ENCODE measurements at regions not wholly inside any gene's neighbourhood (a gene's known extent, or its start where the extent isn't known, plus 50 kb on each side); places are given as distances from the start of the nearest gene placed in this dataset.

- no peak overlapping the region for H3K4me3 ChIP-seq (ENCODE audit: low read depth, low read length)
- TF ChIP-seq CTCF (IDR thresholded peaks at IDR 0.05; ENCODE audit: low read depth, low read length) = no peak
- no peaks in the 10 kb centered on the region for H3K9me3 ChIP-seq
- no peaks in the 10 kb centered on the region for H3K4me1 ChIP-seq
- no peaks in the 10 kb centered on the region for H3K36me3 ChIP-seq
- H3K27me3 ChIP-seq = no peaks in the 10 kb centered on the region
- DNase-seq = no peak
Measured at GRCh38 chr2:80874374-80874773, 569.8 kb upstream of the LRRTM1 start.

GRCh38 chr2:80869858-80870438 is 565.4 kb upstream of the LRRTM1 start:
- no peaks in the 10 kb centered on the region for H3K27me3 ChIP-seq

GRCh38 chr2:80863147-80863714 is 558.7 kb upstream of the LRRTM1 start:
- no peak for DNase-seq
- H3K9me3 ChIP-seq = no peaks in the 10 kb centered on the region
- TF ChIP-seq CTCF (IDR thresholded peaks at IDR 0.05; ENCODE audit: low read depth, low read length) = no peak
- no peaks in the 10 kb centered on the region for H3K4me1 ChIP-seq
- no peak overlapping the region for H3K4me3 ChIP-seq (ENCODE audit: low read depth, low read length)
- H3K27me3 ChIP-seq = no peaks in the 10 kb centered on the region
- H3K36me3 ChIP-seq = no peaks in the 10 kb centered on the region

More at GRCh38 chr2:80869858-80870438, 565.4 kb upstream of the LRRTM1 start:
- no peak for DNase-seq
- no peaks in the 10 kb centered on the region for H3K36me3 ChIP-seq
- H3K9me3 ChIP-seq = no peaks in the 10 kb centered on the region
- no peak for TF ChIP-seq CTCF (IDR thresholded peaks at IDR 0.05; ENCODE audit: low read depth, low read length)
- no peaks in the 10 kb centered on the region for H3K4me1 ChIP-seq
- no peak overlapping the region for H3K4me3 ChIP-seq (ENCODE audit: low read depth, low read length)

GRCh38 chr2:80858965-80859364 is 554.4 kb upstream of the LRRTM1 start:
- Histone ChIP-seq H3K9me3 (no peaks in the 10 kb centered on the region), H3K4me1 (no peaks in the 10 kb centered on the region), H3K27me3 (no peaks in the 10 kb centered on the region), H3K36me3 (no peaks in the 10 kb centered on the region), H3K4me3 (ENCODE audit: low read depth, low read length) (no peak overlapping the region)
- DNase-seq = no peak
- no peak for TF ChIP-seq CTCF (IDR thresholded peaks at IDR 0.05; ENCODE audit: low read depth, low read length)

GRCh38 chr2:80856227-80856626 is 551.7 kb upstream of the LRRTM1 start:
- Histone ChIP-seq H3K27me3 (no peaks in the 10 kb centered on the region), H3K9me3 (no peaks in the 10 kb centered on the region), H3K4me1 (no peaks in the 10 kb centered on the region), H3K4me3 (ENCODE audit: low read depth, low read length) (no peak overlapping the region), H3K36me3 (no peaks in the 10 kb centered on the region)
- TF ChIP-seq CTCF (IDR thresholded peaks at IDR 0.05; ENCODE audit: low read depth, low read length) = no peak
- no peak for DNase-seq

- DNase-seq = no peak
- H3K27me3 ChIP-seq = no peaks in the 10 kb centered on the region
- no peaks in the 10 kb centered on the region for H3K9me3 ChIP-seq
- no peak overlapping the region for H3K4me3 ChIP-seq (ENCODE audit: low read depth, low read length)
- no peaks in the 10 kb centered on the region for H3K4me1 ChIP-seq
- no peak for TF ChIP-seq CTCF (IDR thresholded peaks at IDR 0.05; ENCODE audit: low read depth, low read length)
- no peaks in the 10 kb centered on the region for H3K36me3 ChIP-seq
Measured at GRCh38 chr2:80854831-80855230, 550.3 kb upstream of the LRRTM1 start.
